ENCODE measurements at regions not wholly inside any gene's neighbourhood (a gene's known extent, or its start where the extent isn't known, plus 50 kb on each side); places are given as distances from the start of the nearest gene placed in this dataset.

DNA sequence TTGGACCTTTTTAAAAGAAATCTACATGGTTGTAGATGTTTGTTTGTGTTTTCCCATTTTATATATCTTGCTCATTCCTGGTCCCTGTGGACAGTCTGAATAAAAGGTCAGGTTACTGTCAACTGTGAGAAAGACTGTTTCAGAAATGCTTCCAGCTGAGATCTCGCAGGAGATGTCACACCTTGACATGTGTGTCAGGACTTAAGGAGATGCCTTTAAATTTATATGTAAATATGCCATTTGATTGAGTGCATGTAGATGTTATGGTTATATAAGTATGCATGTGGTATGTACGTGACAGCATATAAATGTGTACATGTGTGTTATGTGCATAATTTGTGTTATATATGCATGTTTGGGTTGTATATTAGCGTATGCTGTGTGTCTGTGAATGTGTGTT, 2172.3 kb upstream of the CELF4 start:
- H3K4me1 ChIP-seq = peaks cover under 1% of the 10 kb centered on the region
- no peak overlapping the region for H3K4me3 ChIP-seq
- H3K36me3 ChIP-seq (replicated peaks) = no peaks in the 10 kb centered on the region
- H3K9me3 ChIP-seq = no peaks in the 10 kb centered on the region
- DNase-seq (ENCODE audit: low spot score in 2 of 2) = no peak
- H3K27me3 ChIP-seq (ENCODE audit: low read depth) = no peaks in the 10 kb centered on the region
- in situ Hi-C loops (cut with MboI; ENCODE audit: low sequenced_read_pairs) = no loop called here

DNA sequence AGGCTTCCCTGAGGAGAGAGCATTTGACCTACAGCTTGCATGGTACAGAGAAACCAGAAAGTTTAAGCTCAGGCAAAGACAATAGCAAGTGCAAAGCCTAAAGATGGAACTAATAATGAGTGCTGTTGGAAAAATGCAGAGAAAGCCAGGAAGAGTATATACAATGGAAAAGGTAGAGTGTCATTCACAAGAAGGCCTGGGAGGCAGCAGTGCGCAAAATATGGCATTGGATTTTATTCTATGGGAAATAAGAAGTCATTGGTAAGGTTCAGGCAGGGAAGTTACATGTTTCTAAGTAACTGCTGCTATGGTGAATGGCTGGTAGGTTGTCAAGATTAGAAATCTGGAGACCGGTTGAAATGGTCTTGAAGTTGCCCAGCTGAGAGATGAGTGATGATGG, 2167.3 kb upstream of the CELF4 start:
- Histone ChIP-seq H3K36me3 (replicated peaks) (no peaks in the 10 kb centered on the region), H3K27me3 (ENCODE audit: low read depth) (no peaks in the 10 kb centered on the region), H3K4me3 (no peak overlapping the region), H3K4me1 (peaks cover 23% of the 10 kb centered on the region), H3K9me3 (no peaks in the 10 kb centered on the region)
- peak; percentile 27 to 30 for DNase-seq (ENCODE audit: low spot score in 2 of 2)
- in situ Hi-C loops (cut with MboI; ENCODE audit: low sequenced_read_pairs) = no loop called here

DNA sequence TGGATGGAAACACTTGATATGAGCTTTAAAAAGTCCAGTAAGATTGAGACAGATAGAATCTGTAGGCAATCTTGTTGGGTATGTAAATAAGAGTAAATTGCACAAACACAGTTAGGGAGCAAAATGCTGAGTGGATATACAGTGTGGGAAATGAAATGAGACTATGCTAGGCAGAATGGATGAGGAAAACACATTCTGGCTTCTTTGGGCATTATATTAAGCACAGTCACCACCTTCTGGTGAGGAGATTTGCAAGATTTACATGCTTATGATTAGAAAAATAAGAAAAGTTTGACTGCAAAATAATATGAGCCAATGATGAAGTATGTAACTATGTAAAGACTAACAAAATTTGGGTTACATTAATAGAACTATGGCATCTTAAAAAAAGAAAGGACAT, 2165.0 kb upstream of the CELF4 start:
- Histone ChIP-seq H3K4me3 (no peak overlapping the region), H3K9me3 (no peaks in the 10 kb centered on the region), H3K36me3 (replicated peaks) (no peaks in the 10 kb centered on the region), H3K27me3 (ENCODE audit: low read depth) (no peaks in the 10 kb centered on the region), H3K4me1 (peaks cover 25% of the 10 kb centered on the region)
- in situ Hi-C loops (cut with MboI; ENCODE audit: low sequenced_read_pairs) = no loop called here
- DNase-seq (ENCODE audit: low spot score in 2 of 2) = no peak

DNA sequence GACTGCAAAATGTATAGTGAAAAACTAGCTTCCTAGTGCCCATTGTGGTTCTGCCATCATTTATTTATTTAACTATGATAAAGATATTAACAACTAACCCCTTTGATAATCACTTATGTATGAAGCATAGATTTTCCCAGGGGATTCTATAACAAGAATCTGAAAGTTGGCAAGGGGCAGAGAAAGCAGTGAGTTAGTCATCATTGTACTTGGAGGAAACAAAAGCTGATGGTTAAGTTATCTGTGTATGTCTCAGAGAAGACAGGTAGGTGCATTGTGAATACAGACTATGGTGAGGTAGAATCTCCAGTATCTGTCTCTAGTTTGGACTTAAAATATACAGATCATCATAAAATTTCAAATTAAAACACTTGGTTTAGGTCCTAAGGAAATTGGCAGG, 2159.1 kb upstream of the CELF4 start:
- Histone ChIP-seq H3K4me1 (peaks cover 13% of the 10 kb centered on the region), H3K9me3 (no peaks in the 10 kb centered on the region), H3K36me3 (replicated peaks) (no peaks in the 10 kb centered on the region), H3K4me3 (no peak overlapping the region), H3K27me3 (ENCODE audit: low read depth) (no peaks in the 10 kb centered on the region)
- DNase-seq (ENCODE audit: low spot score in 2 of 2) = no peak
- in situ Hi-C loops (cut with MboI; ENCODE audit: low sequenced_read_pairs) = no loop called here

DNA sequence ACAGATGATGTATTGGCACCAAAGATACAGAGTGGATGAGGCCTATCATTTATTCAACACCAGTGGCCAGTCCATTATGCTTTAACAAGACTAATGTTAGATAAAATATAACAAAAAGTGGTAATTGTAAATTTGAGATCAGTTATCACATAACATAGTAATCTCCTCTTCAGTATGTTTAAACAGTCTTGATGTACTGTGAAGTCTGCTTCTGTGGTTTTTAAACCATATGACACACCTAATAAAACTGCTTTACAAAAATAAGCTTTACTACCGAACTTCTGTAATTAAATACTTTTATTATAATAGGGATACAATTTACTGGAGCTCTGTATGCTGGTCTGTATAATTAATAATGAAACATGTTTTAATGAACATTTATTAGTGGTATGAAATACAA, 2156.1 kb upstream of the CELF4 start:
- in situ Hi-C loops (cut with MboI; ENCODE audit: low sequenced_read_pairs) = no loop called here
- H3K27me3 ChIP-seq (ENCODE audit: low read depth) = no peaks in the 10 kb centered on the region
- no peaks in the 10 kb centered on the region for H3K9me3 ChIP-seq
- no peak for DNase-seq (ENCODE audit: low spot score in 2 of 2)
- no peaks in the 10 kb centered on the region for H3K36me3 ChIP-seq (replicated peaks)
- no peaks in the 10 kb centered on the region; the same call in 1 of the 2 replicates for H3K4me1 ChIP-seq
- H3K4me3 ChIP-seq = no peak overlapping the region

DNA sequence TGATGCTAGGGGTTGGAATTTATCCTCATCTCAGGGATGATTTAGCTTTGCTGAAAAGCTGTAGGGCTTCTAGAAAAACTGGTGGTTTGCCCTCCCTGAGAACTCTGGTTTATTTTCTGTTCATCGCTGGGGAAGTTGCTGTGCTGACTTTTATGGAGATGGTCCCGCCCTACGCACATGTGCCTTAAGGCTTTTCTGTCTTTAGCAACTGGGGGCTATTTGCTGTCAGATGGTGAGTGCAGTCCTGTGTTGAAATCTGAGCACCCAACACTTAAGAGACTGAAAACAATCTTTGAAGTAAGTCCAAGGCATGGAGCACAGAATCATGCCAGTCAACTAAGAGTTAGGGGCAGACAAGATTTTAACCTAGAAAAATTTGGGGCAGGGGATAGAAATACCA, 2148.4 kb upstream of the CELF4 start:
- no peaks in the 10 kb centered on the region for H3K9me3 ChIP-seq
- 0 out of 2 replicates have a peak, but pooled peaks cover 3% of the 10 kb centered on the region for H3K27me3 ChIP-seq (ENCODE audit: low read depth)
- no peaks in the 10 kb centered on the region; the same call in 1 of the 2 replicates for H3K36me3 ChIP-seq (replicated peaks)
- H3K4me3 ChIP-seq = no peak overlapping the region
- peaks cover 13% of the 10 kb centered on the region for H3K4me1 ChIP-seq
- no peak for DNase-seq (ENCODE audit: low spot score in 2 of 2)
- in situ Hi-C loops (cut with MboI; ENCODE audit: low sequenced_read_pairs) = no loop called here

DNA sequence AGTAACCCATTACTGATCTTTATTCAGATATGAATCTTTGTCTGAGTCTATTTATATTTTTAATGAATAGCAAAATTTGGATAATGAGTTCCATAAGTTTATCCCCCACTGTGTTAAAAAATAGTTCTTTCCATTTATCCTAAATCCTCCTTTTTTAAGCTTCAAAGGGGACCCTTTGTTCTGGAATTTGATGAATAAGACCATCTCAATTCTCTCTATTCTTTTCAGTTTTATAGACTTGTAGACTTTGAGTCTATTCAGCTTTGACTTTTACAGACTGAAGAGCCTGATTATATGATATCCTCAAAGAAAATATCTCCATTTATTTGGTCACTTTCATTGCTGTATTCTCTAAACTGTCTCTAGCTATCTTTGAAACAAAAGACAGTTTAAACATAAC, 2146.1 kb upstream of the CELF4 start:
- in situ Hi-C loops (cut with MboI; ENCODE audit: low sequenced_read_pairs) = no loop called here
- DNase-seq (ENCODE audit: low spot score in 2 of 2) = peak in 1 of 2 experiments; percentile 93
- Histone ChIP-seq H3K27me3 (ENCODE audit: low read depth) (0 out of 2 replicates have a peak, but pooled peaks cover 3% of the 10 kb centered on the region), H3K4me3 (no peak overlapping the region), H3K9me3 (no peaks in the 10 kb centered on the region), H3K36me3 (replicated peaks) (no peaks in the 10 kb centered on the region; the same call in 1 of the 2 replicates), H3K4me1 (peaks cover 13% of the 10 kb centered on the region)

DNA sequence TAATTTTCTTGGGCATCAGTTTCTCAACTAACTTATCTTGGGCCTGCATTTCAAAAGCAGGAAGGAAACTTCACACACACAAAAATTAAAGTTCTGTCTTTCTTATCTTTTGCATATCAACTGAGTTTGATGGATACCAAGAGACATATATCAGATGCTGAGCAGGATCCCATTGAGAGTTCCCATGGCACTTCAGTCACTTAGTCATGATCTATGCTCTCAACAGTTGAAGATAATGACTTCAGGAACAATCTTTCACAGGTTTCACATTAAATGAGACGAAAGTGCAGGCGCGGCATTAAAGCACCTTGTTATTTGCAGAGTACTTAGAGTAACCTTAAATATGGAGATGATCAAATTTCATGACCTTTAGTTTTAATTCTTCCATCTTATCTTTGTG, 2139.8 kb upstream of the CELF4 start:
- Histone ChIP-seq H3K9me3 (no peaks in the 10 kb centered on the region), H3K27me3 (ENCODE audit: low read depth) (no peaks in the 10 kb centered on the region), H3K4me3 (no peak overlapping the region), H3K36me3 (replicated peaks) (no peaks in the 10 kb centered on the region; the same call in 1 of the 2 replicates), H3K4me1 (no peaks in the 10 kb centered on the region)
- in situ Hi-C loops (cut with MboI; ENCODE audit: low sequenced_read_pairs) = no loop called here
- no peak for DNase-seq (ENCODE audit: low spot score in 2 of 2)

DNA sequence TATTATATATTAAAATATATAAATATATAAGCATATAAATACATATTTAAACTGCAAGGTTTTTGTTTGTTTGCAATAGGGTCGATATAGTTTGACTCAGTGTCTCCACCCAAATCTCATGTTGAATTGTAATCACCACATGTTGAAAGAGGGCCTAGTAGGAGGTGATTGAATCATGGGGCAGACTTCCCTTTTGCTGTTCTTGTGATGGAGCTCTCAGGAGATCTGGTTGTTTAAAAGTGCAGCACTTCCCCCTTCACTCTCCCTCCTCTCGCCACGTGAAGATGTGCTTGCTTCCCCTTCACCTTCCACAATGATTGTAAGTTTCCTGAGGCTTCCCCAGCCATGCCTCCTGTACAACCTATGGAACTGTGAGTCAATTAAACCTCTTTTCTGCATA, 2137.3 kb upstream of the CELF4 start:
- Histone ChIP-seq H3K9me3 (no peaks in the 10 kb centered on the region), H3K4me3 (no peak overlapping the region), H3K36me3 (replicated peaks) (no peaks in the 10 kb centered on the region), H3K4me1 (no peaks in the 10 kb centered on the region), H3K27me3 (ENCODE audit: low read depth) (no peaks in the 10 kb centered on the region)
- no peak for DNase-seq (ENCODE audit: low spot score in 2 of 2)
- in situ Hi-C loops (cut with MboI; ENCODE audit: low sequenced_read_pairs) = no loop called here

DNA sequence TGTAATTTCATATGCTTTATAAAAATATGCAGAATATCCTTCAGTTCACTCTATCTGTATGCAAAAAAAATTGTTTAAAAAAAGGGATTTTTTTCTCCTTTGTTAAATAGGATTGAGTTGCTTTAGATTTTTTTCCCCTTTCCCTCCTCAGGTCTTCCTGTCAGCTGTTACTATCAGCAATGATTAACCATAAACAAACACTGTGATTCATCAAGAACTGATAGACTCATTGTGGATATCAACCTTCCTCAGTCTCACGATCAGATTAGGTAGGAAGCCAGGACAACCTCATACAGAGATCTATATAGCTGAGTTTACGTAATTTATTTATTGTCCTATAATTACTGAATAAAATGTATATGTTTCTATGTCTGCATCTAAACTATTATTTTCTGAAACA, 2136.2 kb upstream of the CELF4 start:
- no peaks in the 10 kb centered on the region for H3K9me3 ChIP-seq
- in situ Hi-C loops (cut with MboI; ENCODE audit: low sequenced_read_pairs) = no loop called here
- no peaks in the 10 kb centered on the region for H3K27me3 ChIP-seq (ENCODE audit: low read depth)
- no peaks in the 10 kb centered on the region for H3K4me1 ChIP-seq
- no peak overlapping the region for H3K4me3 ChIP-seq
- no peak for DNase-seq (ENCODE audit: low spot score in 2 of 2)
- H3K36me3 ChIP-seq (replicated peaks) = no peaks in the 10 kb centered on the region

DNA sequence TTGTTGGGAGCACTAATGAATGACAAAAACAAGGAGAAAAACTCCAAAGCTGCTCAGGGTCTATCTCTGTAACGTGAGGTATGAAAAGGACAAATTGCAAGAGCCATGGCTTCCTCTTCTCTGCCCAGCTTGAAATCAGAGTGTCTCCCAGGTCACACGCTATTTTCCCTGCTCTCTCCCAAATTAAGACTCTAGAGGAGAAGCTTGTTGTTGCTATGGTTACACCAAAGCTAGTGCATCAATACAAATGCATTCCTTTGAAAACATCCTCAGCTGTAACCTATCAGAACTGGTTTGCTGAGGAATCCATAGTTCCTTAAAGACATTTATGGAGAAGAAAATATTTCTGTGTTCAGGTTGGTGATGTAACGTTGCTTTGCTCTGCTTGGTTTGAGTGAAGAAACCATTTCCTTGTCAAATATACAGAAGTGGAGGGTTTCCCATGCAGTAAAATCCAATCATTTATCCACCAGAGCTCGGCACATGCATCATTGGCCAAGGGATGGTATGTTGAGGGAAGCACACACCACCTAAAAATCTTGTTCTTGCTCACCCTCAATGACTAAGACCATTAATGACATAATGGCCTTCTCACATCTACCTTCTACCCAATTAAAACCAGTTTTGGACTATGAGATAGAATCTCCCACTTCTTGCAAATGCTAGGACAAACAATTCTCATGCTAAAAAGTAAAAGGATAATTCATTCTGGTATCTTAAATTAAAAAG, 2135.6 kb upstream of the CELF4 start:
- DNase-seq (ENCODE audit: low spot score in 2 of 2) = no peak
- in situ Hi-C loops (cut with MboI; ENCODE audit: low sequenced_read_pairs) = no loop called here
- Histone ChIP-seq H3K9me3 (no peaks in the 10 kb centered on the region), H3K4me3 (no peak overlapping the region), H3K4me1 (no peaks in the 10 kb centered on the region; the same call in 1 of the 2 replicates), H3K27me3 (ENCODE audit: low read depth) (no peaks in the 10 kb centered on the region), H3K36me3 (replicated peaks) (no peaks in the 10 kb centered on the region)

DNA sequence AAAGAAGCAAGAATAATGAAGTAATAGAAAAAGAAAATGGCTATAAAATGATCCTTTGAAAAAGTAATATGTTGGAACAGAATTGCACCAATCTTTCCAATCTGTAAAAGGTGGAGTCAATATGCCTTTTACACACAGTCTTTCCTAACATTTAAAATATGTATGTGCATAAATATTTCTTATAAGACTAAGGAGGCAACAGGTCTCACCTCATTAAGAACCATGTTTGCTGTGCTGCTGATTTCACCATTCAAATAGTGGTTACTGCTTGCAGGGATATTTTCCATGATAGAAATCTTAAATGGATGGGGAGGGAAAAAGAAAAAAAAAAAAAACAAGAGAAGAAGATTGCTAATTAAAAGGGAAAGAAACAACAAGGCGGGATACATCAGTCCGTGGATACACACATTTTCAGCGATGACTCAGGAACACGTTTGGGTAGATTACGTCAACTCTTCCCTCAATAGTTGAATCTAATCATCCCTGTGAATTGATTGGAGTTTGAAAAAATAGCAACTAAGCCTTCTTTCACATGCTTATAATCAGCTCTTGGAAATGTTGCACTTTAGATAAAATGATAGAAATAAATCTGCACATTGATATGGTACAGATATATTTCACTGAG, 2133.9 kb upstream of the CELF4 start:
- peaks cover 17% of the 10 kb centered on the region for H3K4me1 ChIP-seq
- H3K36me3 ChIP-seq (replicated peaks) = no peaks in the 10 kb centered on the region
- no peaks in the 10 kb centered on the region for H3K27me3 ChIP-seq (ENCODE audit: low read depth)
- H3K4me3 ChIP-seq = no peak overlapping the region
- no peak for DNase-seq (ENCODE audit: low spot score in 2 of 2)
- H3K9me3 ChIP-seq = no peaks in the 10 kb centered on the region
- in situ Hi-C loops (cut with MboI; ENCODE audit: low sequenced_read_pairs) = no loop called here

DNA sequence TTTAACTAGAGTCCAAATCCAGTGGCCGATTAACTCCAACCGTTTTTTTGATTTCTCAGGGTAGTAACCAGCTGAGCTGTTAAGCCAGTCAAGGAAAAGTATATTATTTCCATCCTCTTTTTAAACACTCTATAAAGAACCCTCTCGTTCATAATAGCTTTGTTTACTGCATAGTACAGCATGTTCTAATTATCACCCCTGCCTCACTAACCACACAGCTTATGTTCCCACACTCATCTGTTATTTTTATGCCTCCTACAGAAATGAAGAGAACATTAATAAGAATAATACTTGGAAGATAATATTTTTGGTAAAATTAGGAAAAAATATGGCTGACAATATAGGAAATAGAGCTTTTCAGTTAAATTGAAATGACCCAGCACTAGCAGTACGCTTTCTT, 2132.8 kb upstream of the CELF4 start:
- Histone ChIP-seq H3K9me3 (no peaks in the 10 kb centered on the region), H3K4me3 (no peak overlapping the region), H3K36me3 (replicated peaks) (0 out of 2 replicates have a peak, but pooled peaks cover 3% of the 10 kb centered on the region), H3K27me3 (ENCODE audit: low read depth) (no peaks in the 10 kb centered on the region), H3K4me1 (peaks cover 19% of the 10 kb centered on the region)
- in situ Hi-C loops (cut with MboI; ENCODE audit: low sequenced_read_pairs) = no loop called here
- no peak for DNase-seq (ENCODE audit: low spot score in 2 of 2)

DNA sequence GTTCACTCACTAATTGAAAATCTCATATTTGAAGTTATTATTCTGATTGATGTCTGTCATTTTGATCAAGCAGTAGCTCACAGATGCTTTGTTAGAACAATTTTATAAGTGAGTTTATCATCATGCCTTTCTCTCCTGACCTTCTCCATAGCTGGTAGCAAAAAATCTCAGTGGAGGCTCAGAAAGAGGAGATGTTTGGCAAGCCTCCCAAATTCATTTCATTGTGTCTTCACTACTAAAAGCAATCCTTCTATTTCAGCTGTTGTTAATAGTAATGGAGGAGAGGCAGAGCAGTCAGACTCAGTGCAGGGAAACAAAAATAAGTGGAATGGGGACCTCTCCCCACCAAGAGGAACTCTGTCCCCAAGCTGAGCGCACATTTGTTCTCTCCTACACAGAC, 2127.8 kb upstream of the CELF4 start:
- peaks cover 33% of the 10 kb centered on the region for H3K4me1 ChIP-seq
- in situ Hi-C loops (cut with MboI; ENCODE audit: low sequenced_read_pairs) = no loop called here

More for the DNA sequence above, 2127.8 kb upstream of the CELF4 start:
- Histone ChIP-seq H3K27me3 (ENCODE audit: low read depth) (no peaks in the 10 kb centered on the region), H3K4me3 (no peak overlapping the region), H3K36me3 (replicated peaks) (0 out of 2 replicates have a peak, but pooled peaks cover 3% of the 10 kb centered on the region), H3K9me3 (no peaks in the 10 kb centered on the region)
- DNase-seq (ENCODE audit: low spot score in 2 of 2) = no peak
